Progenitor cell of endocrine pancreas (in vitro differentiated cells): ENCODE measurements at regions not wholly inside any gene's neighbourhood (a gene's known extent, or its start where the extent isn't known, plus 50 kb on each side); places are given as distances from the start of the nearest gene placed in this dataset.

Experiments
- DNase-seq: peaks from one replicate; pipeline ENCODE4 v3.0.0; 2021; ENCODE audit warnings: low spot score; ENCODE audit not compliant: unreplicated experiment
- H3K27ac Mint-ChIP-seq: 2 replicates; pipeline ENCODE4 v1.8.0; 2021; ENCODE audit warnings: mild to moderate bottlenecking, moderate library complexity, mixed read lengths
- H3K27me3 Mint-ChIP-seq: 2 replicates; pipeline ENCODE4 v1.8.0; 2021; ENCODE audit warnings: mixed read lengths
- H3K36me3 Mint-ChIP-seq: 2 replicates; pipeline ENCODE4 v1.8.0; 2022; ENCODE audit warnings: mixed read lengths; ENCODE audit not compliant: insufficient read depth
- H3K4me1 Mint-ChIP-seq: 2 replicates; pipeline ENCODE4 v1.8.0; 2021; ENCODE audit warnings: low read depth, mixed read lengths
- H3K4me3 Mint-ChIP-seq: 2 replicates; pipeline ENCODE4 v1.8.0; 2021; ENCODE audit warnings: low read depth, mild to moderate bottlenecking, moderate library complexity, mixed read lengths
- H3K9me3 Mint-ChIP-seq: 2 replicates; pipeline ENCODE4 v1.8.0; 2021; ENCODE audit warnings: low read depth, mixed read lengths
- CTCF ChIP-seq: fragments of 200-600 bp; sonication (generic); IDR thresholded peaks from one replicate; pipeline ENCODE4 v1.5.0; 2021; ENCODE audit warnings: antibody characterized with exemption, mild to moderate bottlenecking; ENCODE audit not compliant: unreplicated experiment

GRCh38 chr2:42904576-42904876 lies 112.1 kb upstream of the HAAO start:
- H3K36me3 Mint-ChIP-seq, result no peaks in the 10 kb centered on the region
- no peak for DNase-seq
- H3K4me1 Mint-ChIP-seq, result peaks cover 28% of the 10 kb centered on the region
- no peak overlapping the region for H3K4me3 Mint-ChIP-seq
- no peak overlapping the region for H3K27ac Mint-ChIP-seq
- H3K27me3 Mint-ChIP-seq, result peaks cover 6% of the 10 kb centered on the region
- TF ChIP-seq CTCF, result no peak
- no peaks in the 10 kb centered on the region for H3K9me3 Mint-ChIP-seq

GRCh38 chr2:42903821-42904575 lies 111.6 kb upstream of the HAAO start:
- TF ChIP-seq CTCF, result no peak
- DNase-seq, result no peak
- H3K27ac Mint-ChIP-seq, result no peak overlapping the region
- H3K4me3 Mint-ChIP-seq, result no peak overlapping the region
- peaks cover 28% of the 10 kb centered on the region for H3K4me1 Mint-ChIP-seq
- no peaks in the 10 kb centered on the region for H3K9me3 Mint-ChIP-seq
- H3K36me3 Mint-ChIP-seq, result no peaks in the 10 kb centered on the region
- peaks cover 6% of the 10 kb centered on the region for H3K27me3 Mint-ChIP-seq

- Mint-ChIP-seq H3K27ac (peak overlapping the region; percentile 52), H3K4me3 (no peak overlapping the region), H3K4me1 (peaks cover 33% of the 10 kb centered on the region), H3K36me3 (no peaks in the 10 kb centered on the region), H3K27me3 (peaks cover 6% of the 10 kb centered on the region), H3K9me3 (peaks cover 5% of the 10 kb centered on the region)
- no peak for TF ChIP-seq CTCF
- no peak for DNase-seq
Observed at GRCh38 chr2:42902939-42903709, 110.7 kb upstream of the HAAO start.

GRCh38 chr2:42901076-42901640 lies 108.8 kb upstream of the HAAO start:
- no peak for DNase-seq
- Mint-ChIP-seq H3K36me3 (no peaks in the 10 kb centered on the region), H3K4me1 (peaks cover 21% of the 10 kb centered on the region), H3K27me3 (peaks cover 6% of the 10 kb centered on the region), H3K4me3 (no peak overlapping the region), H3K9me3 (peaks cover 9% of the 10 kb centered on the region), H3K27ac (no peak overlapping the region)
- TF ChIP-seq CTCF, result no peak

- no peak overlapping the region for H3K27ac Mint-ChIP-seq
- H3K4me3 Mint-ChIP-seq, result no peak overlapping the region
- H3K27me3 Mint-ChIP-seq, result peaks cover 3% of the 10 kb centered on the region
- TF ChIP-seq CTCF, result no peak
- H3K36me3 Mint-ChIP-seq, result no peaks in the 10 kb centered on the region
- DNase-seq, result no peak
- peaks cover 9% of the 10 kb centered on the region for H3K9me3 Mint-ChIP-seq
- H3K4me1 Mint-ChIP-seq, result peaks cover 14% of the 10 kb centered on the region
Observed at GRCh38 chr2:42900289-42900891, 108.0 kb upstream of the HAAO start.
